ENCODE measurements at regions not wholly inside any gene's neighbourhood (a gene's known extent, or its start where the extent isn't known, plus 50 kb on each side); places are given as distances from the start of the nearest gene placed in this dataset.
A peak's percentile ranks its signal among the peaks of the same experiment; 100 is the strongest.

DNA sequence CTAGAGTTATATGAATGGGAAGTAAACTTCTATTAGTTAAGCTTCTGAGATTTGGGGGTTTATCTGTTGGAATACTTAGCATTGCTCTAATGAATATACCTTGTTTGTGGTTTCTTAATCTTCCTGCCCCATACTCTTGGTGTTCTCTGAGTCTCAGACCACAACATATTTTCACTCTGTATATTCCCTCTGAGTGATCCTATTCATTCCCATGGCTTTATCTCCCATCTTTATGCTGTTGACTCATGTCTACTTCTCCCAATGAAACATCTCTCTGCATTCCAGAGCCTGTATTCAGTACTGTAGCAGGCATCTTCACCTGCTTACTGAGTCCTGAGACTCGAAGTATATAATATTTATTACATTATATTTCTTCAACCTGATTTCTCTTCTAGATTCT is 283.7 kb upstream of the MAP3K7 start:
- in situ Hi-C loops (cut with MboI; ENCODE audit: low sequenced_read_pairs, unreplicated experiment): no loop called here
- TF ChIP-seq, protein P1, sequence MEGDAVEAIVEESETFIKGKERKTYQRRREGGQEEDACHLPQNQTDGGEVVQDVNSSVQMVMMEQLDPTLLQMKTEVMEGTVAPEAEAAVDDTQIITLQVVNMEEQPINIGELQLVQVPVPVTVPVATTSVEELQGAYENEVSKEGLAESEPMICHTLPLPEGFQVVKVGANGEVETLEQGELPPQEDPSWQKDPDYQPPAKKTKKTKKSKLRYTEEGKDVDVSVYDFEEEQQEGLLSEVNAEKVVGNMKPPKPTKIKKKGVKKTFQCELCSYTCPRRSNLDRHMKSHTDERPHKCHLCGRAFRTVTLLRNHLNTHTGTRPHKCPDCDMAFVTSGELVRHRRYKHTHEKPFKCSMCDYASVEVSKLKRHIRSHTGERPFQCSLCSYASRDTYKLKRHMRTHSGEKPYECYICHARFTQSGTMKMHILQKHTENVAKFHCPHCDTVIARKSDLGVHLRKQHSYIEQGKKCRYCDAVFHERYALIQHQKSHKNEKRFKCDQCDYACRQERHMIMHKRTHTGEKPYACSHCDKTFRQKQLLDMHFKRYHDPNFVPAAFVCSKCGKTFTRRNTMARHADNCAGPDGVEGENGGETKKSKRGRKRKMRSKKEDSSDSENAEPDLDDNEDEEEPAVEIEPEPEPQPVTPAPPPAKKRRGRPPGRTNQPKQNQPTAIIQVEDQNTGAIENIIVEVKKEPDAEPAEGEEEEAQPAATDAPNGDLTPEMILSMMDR (IDR thresholded peaks at IDR 0.05; ENCODE audit: borderline replicate concordance, control extremely low read depth, extremely low read depth, insufficient read depth, missing control alignments): no peak
- no peak for DNase-seq (ENCODE audit: low spot score)

DNA sequence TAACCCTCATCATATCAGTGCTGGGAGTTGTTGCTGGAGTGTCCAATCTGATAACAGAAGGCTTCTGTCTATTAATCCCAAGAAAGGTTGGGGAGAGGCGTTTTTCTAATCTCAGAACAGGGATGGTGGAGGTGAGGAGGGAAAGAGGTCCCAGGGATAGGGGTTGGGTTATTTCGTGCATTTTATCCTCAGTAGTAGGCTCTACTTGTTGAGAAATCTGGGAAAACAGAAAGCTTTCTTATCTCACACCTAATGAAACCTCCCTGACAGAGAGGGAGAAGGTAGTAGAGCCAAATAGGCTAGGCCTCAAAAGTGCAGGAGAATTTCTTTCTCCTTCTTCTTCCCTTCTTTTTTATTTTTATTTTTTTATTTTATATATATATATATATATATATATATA is 281.8 kb upstream of the MAP3K7 start:
- TF ChIP-seq, protein P1 (IDR thresholded peaks at IDR 0.05; ENCODE audit: borderline replicate concordance, control extremely low read depth, extremely low read depth, insufficient read depth, missing control alignments): no peak
- no peak for DNase-seq (ENCODE audit: low spot score)
- in situ Hi-C loops (cut with MboI; ENCODE audit: low sequenced_read_pairs, unreplicated experiment): no loop called here

DNA sequence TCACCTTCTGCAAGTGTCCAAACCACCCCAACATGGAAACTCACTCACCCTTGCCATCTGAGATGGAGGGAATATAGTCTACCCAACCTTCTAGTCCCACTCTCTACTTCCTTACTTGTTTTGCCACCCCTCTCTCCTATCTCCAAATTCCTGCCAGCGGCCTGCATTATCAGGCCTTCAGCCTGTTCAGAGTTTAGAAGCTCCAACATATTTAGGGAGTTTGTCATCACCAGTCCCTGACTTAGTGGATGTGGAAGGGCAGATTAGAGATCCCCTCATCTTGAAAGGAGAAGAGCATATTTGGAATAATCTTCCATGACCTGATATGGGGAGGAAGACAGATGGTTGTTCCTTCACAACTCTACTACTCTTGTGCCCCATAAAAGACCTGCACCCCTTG is 281.4 kb upstream of the MAP3K7 start:
- TF ChIP-seq, protein P1 (IDR thresholded peaks at IDR 0.05; ENCODE audit: borderline replicate concordance, control extremely low read depth, extremely low read depth, insufficient read depth, missing control alignments): no peak
- in situ Hi-C loops (cut with MboI; ENCODE audit: low sequenced_read_pairs, unreplicated experiment): no loop called here
- DNase-seq (ENCODE audit: low spot score): no peak

DNA sequence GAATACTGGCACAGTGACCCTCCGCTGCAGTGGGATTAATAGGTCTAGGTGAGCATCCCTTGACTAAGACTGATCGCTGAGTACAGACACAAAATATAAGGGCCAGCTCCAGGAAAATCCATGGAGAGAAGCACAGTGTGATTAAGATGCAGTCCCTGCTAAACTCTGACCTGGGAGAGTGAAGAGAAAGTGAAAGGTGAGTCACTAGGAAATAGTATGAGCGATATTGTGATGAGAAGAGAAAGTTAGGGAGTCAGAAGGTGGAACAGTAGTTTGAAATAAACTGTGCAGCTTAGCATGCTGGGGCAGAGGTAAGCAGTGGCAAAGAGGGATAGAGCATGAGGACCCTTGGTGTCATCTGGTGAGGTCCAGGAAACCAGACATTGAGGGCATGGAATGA is 278.6 kb upstream of the MAP3K7 start:
- in situ Hi-C loops (cut with MboI; ENCODE audit: low sequenced_read_pairs, unreplicated experiment): no loop called here
- TF ChIP-seq, protein P1 (IDR thresholded peaks at IDR 0.05; ENCODE audit: borderline replicate concordance, control extremely low read depth, extremely low read depth, insufficient read depth, missing control alignments): no peak
- no peak for DNase-seq (ENCODE audit: low spot score)

DNA sequence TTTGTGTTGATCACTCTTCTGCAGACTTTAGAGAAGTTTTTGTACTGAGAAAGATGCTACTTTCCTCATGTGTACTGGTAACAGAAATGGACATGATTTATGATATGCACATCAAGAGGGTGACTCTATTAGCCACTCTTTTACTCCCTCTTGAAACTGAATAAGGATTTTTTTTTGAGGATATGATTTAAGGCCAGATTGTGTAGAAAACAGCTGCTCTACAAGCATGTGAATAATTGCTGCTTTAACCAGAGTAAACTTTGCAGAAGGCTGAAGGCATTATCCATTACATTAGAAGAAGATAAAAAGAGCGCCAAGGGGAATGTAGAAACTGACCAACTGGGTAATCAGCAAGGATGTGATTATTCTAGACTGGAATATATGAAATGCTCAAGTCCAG is 276.2 kb upstream of the MAP3K7 start:
- in situ Hi-C loops (cut with MboI; ENCODE audit: low sequenced_read_pairs, unreplicated experiment): no loop called here
- DNase-seq (ENCODE audit: low spot score): no peak
- TF ChIP-seq, protein P1 (IDR thresholded peaks at IDR 0.05; ENCODE audit: borderline replicate concordance, control extremely low read depth, extremely low read depth, insufficient read depth, missing control alignments): no peak

DNA sequence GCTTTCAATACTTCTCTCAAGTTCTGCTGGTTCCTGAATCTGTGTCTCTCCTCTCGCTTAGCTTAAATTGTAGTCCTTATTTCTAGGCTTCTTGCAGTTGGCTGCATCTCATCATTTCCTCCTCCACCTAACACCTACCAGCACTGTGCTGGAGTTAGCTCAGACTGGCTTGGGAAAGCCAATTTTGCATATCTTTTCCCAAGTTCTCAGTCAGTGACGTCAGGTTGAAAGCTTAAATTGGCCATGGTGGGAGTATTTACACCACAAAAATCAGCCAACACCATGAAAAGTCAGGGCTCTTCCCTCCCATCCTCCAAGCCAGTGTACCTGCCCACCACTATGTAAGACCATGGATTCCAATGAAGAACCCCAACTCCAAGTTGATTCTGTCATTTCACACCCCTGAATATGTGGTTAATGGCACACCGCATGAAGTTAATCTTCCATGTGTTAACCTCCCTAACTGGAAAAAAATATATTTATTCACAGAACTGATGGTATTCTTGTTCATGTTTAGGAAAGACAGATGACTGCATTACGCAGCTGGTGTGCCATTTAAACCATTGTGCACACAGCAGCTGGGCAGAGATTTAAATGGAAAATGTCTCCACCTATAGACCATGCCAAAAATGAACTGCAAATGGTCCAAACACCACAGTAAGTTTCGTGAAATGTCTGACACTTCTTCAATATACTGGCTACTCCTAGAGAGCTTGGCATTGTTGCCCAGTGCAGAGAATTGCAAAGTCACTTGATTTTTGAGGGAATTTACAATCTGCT is 274.1 kb upstream of the MAP3K7 start:
- TF ChIP-seq, protein P1 (IDR thresholded peaks at IDR 0.05; ENCODE audit: borderline replicate concordance, control extremely low read depth, extremely low read depth, insufficient read depth, missing control alignments): no peak
- in situ Hi-C loops (cut with MboI; ENCODE audit: low sequenced_read_pairs, unreplicated experiment): no loop called here
- peak; percentile 9 for DNase-seq (ENCODE audit: low spot score)

Measured in GM13976 (cell line).